DMS53 treated with DMSO at 0.1 percent for 48 hours (cell line): ENCODE measurements at regions not wholly inside any gene's neighbourhood (a gene's known extent, or its start where the extent isn't known, plus 50 kb on each side); places are given as distances from the start of the nearest gene placed in this dataset.
A peak's percentile ranks its signal among the peaks of the same experiment; 100 is the strongest.
"Not testable (repeated sequence)": the region's sequence is repeated elsewhere in the genome, so short reads cannot be mapped to it uniquely, and the experiment has no call there.

ENCODE experiments used
- DNase-seq: peaks from one replicate; lab custom pipeline; 2025; ENCODE audit not compliant: unreplicated experiment; lab: John Stamatoyannopoulos, UW

DNA sequence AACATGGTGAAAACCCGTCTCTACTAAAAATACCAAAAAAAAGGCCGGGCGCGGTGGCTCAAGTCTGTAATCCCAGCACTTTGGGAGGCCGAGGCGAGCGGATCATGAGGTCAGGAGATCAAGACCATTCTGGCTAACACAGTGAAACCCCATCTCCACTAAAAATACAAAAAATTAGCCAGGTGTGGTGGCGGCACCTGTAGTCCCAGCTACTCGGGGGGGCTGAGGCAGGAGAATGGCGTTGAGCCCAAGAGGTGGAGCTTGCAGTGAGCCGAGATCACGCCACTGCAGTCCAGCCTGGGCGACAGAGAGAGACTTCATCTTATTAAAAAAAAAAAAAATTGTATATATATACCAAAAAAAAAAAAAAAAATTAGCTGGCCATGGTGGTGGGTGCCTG lies 533.8 kb downstream of the DMRTA1 start:
- DNase-seq, result not testable (repeated sequence)

DNA sequence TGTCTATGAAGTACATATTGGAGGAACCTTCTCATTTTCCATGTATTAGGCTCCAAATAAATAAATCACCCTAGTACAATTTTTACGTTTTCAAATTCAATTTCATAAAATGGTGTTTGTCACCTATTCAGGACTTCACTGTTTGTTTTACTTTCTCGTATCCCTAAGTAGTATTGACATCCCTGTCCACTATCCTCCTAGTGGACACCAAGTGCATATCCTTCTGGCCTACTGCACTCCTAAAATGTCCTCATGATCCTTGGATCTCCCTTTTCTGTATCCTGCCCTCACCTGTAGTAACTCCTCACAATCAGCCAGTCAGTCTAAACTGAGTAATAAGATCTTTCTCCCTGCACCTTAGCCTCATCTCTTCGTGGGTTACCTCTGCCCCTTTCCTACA lies 539.9 kb downstream of the DMRTA1 start:
- DNase-seq, result no peak

DNA sequence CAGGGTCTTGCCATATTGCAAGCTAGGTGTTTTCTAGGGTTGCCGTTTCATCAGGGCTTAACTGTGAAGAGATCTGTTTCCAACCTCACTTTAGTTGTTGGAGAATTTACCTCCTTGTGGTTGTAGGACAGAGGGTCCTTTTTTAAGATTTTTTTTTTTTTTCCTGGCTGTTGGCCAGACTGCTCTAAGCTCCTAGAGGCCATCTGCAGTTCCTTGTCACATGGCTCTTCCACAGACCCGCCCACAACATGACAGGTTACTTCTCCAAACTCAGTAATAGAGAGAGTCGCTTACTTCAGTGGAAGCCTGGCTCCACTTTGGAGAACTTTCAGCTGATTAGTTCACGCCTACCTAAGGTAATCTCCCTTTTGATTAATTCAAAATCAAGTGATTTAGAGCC lies 543.7 kb downstream of the DMRTA1 start:
- DNase-seq, result no peak

DNA sequence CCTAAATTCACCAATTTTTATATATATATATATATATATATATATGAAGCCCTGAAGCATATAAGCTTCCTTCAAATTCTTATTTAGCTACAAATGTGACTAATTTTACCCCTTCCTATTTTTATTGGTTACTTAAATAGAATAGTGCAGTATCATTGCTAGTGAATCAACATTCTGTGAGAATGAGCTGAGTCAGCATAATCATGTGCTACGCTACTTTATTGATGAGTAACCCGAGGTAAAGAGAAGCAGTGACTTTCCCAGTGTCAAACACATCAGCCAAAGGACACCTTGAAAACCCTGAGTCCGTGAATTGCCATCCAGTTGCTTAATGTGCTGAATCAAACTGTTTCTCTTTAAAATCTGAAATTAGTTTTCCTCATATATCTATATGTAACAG lies 546.2 kb downstream of the DMRTA1 start:
- DNase-seq, result no peak

DNA sequence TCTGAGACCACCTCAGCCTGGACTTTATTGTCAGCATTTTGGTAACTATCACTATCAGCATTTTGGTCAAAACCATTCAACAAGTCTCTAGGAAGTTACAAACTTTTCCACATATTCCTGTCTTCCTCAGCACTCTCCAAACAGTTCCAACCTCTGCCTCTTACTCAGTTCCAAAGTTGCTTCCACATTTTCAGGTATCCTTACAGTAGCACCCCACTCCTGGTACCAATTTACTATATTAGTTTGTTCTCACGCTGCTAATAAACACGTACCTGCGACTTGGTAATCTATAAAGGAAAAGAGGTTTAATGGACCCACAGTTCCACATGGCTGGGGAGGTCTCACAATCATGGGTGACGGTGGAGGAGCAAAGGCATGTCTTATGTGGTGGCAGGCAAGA lies 551.3 kb downstream of the DMRTA1 start:
- DNase-seq, result no peak

DNA sequence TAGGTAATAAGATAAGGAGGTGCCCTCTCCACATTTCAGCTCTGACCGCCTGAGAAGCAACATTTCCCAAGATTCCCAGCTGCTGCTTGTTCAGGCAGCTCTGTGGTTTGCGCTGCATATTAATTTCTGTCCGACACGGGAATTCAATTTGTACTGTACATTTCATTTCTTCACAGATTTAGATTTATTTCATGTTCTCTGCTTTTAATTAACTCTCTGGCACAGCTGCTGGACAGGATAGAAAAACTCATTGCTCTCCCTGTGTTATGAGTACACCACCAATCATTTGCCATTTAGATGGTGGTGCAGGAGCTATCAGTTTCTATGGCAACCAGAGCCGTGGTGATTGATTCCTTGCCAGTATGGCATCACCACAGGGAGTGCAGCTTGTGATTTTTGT lies 558.5 kb downstream of the DMRTA1 start:
- DNase-seq, result no peak

DNA sequence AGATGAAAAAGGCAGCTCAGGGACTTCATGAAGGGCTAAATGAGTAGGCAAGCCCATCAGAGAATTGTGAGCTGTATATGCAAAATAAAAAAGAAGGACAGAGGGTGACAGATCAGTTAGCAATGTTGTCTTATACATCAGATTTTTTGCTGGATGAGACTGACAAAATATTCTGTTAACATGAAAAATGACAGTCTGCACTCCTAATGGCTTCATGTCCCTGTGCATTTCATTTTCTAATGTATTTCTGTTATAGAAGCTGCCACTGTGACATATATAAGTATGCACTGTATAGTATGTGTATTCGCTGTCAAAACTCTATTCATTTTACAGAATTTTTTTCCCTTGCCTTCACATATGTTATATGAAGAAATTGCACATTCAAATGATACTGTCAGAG lies 559.5 kb downstream of the DMRTA1 start:
- no peak for DNase-seq

DNA sequence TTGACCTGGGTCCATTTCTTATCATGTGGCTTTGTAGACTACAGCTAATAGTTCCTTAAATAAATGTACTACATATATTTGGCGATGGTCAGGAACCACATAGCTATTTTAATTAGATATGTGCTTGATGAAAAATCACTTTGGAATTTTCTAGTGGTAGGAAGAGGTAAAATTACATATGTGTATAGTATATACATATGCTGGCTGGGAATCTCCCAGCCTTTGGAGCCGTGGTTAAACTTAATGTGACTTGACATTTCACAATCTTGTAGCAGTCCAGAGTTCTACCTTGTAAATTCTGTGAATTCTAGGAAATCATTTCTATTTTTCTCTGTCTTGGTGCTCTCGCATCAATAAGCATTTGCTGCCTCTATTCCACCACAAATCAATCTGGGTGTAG lies 565.0 kb downstream of the DMRTA1 start:
- no peak for DNase-seq

DNA sequence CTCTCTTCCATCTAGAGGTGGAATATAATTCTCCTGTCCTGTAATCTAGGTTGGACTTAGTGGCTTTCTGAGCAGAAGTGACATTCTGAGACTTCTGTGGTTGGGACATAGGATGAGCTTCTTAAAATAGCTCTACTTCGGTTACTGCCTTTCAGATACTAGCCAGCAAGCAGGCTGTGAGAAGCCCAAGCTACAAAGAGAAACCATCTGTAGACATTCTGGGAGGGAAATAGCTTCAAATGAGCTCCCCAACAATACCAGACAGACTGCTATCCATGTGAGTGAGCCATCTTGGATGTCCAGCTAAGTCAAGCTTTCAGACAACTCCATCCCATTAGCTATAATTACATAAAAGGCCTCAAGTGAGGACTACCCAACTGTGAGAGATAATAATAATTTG lies 568.9 kb downstream of the DMRTA1 start:
- DNase-seq, result no peak

DNA sequence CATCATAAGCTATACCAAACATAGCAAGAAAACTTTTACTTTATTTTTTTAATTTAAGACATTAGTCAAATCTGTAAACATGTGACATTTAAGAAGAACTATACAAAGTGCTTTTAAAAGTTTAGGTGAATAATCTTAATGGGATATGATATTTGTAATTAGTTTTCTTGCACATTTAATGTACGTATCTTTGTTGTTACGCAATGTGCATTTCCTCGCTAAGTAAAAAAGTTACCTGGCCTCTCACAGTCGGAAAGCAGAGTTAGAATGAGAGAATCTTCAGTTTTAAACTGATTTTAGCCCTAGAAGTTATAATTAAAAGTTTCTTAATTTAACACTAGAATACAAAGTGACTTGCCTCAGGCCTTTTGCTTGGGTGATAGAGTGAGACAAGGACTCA lies 589.8 kb downstream of the DMRTA1 start:
- no peak for DNase-seq

DNA sequence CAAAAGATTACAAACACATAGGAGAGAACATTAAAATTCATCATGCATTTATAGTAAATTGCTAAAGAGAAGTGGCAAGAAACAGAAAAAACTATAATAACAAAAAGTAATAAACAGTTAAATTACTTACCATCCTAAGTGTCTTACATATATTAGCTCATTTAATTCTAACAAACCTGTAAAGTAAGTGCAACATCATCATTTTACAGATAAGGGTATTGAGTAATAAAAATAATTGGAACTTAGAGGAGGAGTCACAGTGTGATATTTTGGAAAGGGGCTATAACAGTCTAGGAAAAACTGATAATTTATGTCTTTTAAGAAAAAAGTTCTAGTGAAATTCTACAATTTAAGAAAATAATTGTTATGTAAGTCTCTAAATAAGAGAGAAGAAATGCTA lies 592.8 kb downstream of the DMRTA1 start:
- DNase-seq, result no peak

DNA sequence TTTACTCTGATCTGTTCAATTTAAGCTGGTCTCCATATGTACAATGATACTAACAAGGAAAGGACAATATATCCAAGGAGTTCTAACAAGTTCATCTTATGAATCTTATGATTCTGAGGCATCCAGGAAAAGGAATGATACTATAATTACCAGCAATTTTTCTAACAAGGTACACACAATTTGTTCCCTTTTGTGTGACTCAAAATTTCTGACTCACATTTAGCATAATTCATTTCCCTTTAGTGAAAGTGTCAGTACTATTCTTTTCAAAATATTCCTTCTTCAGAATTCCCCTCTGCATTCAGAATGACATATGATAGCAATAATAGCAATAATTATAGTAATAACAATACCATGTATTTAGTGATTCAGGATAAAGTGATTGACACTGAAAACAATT lies 594.8 kb downstream of the DMRTA1 start:
- no peak for DNase-seq

DNA sequence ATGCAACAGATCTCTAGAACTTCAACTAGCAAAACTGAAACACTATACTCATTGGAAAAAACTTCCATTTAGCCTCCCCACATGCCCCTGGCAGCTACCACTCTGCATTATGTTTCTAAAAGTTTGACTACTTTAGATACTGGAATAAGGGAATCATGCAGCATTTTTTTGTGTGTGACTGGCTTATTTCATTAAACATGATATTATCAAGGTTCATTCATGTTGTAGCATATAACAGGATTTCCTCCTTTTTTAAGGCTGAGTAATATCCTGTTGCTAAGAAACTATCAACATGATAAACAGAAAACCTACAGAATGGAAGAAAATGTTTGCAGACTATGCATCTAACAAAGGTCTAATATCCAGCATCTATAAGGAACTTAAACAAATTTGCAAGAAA lies 597.9 kb downstream of the DMRTA1 start:
- no peak for DNase-seq

DNA sequence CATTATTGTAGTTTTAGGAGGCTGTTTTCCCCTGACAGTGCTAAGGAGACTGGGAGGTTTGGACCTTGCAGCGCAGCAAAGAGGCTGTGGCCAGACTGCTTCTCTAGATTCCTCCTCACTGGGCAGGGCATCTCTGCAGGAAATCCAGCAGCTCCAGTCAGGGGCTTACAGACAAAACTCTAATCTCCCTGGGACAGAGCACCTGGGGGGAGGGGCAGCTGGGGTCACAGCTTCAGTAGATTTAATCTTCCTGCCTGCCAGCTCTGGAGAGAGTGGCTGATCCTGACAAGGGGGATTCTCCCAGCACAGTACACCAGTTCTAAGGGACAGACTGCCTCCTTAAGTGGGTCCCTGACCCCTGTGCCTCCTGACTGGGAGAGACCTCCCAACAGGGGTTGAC lies 599.4 kb downstream of the DMRTA1 start:
- DNase-seq, result not testable (repeated sequence)

DNA sequence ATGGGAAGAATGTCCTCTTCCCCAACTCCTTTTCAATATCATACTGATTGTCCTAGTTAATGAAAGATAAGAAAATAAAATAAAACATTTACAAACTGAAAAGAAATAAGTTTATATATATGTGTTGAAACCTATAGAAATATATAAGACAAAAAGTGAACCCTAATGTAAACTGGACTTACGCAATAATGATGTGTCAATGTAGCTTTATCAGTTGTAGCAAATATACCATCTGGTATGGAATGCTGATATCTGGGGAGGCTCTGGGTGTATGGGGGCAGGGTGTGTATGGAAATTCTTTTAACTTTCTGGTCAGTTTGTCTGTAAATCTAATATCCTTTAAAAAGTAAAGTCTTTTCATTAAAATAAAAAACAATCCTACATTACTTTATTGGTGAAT lies 603.9 kb downstream of the DMRTA1 start:
- DNase-seq, result no peak

DNA sequence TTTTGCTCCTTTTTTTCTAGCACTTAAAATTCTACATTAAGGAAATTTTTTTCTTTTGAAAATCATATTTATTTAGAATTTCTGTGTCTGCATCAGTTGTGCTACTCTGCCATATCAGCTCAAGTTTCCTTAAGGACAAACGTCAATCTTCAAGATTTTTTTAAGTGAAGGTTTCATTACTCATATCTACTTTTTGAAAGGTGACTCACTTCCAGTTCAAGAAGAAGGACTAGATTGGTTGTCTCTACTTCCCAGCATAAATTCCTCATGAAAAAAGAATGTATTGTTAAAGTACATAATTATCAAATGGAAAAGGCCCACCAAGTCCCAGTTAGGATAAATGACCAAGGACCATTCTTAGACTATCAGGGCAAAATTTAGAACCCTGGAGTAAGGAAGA lies 626.5 kb downstream of the DMRTA1 start:
- DNase-seq, result no peak

DNA sequence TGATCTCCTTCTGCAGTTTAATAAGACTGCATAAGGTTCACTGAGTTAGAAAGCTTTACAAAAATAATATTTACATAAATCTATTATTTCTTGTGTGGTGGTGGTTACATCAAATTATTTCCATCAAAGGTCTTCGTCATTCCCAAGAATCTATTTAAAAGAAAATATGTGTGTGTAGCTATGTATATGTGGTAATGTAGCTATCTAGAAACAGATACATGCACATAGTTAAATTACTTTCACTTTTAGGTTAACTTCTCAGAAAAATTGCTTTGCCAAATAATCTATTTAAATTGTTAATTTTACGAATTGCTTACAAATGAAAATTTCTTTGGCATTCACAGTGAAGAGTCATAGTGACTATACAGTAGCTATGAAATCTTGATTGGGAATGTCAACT lies 633.2 kb downstream of the DMRTA1 start:
- no peak for DNase-seq

DNA sequence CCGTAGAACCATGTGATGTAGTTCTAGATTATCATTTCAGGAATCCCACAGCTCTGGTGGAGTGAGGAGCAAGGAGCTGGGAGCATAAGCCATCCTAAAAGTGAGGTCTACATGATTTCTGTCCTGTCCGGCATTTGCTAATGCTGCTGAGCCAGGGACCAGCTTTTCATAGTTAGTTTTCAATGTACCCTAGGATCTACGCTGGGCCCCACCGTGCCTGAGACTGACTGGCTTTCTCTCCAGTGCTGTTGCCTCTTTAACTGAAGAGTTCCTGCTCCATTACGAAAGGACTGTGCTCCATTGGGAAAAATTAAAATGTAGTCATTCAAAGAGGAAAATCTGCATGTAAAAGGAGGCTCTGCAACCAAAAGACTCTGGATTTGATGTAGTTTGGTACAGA lies 634.8 kb downstream of the DMRTA1 start:
- DNase-seq, result no peak

DNA sequence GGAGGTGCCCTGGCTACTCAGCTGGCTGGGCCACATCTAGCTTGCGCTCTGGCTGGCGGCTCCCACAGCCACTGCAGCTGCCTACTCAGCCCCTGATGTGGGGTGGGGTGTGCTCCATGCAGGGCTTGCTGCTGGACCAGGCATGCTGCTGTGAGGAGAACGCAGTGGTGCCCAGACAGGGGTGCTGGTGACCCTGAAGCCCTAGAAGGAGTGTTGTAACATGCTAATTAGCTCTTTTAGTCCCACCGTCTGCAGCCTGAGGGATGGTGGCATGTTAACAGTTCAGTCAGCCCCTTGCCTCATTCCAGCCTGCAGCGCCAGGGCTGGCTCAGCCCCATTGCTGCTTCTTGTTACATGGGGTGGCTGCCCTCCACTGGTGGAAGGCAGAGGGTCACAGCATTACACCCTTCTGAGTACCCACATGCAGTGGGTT lies 642.3 kb downstream of the DMRTA1 start:
- DNase-seq, result no peak

DNA sequence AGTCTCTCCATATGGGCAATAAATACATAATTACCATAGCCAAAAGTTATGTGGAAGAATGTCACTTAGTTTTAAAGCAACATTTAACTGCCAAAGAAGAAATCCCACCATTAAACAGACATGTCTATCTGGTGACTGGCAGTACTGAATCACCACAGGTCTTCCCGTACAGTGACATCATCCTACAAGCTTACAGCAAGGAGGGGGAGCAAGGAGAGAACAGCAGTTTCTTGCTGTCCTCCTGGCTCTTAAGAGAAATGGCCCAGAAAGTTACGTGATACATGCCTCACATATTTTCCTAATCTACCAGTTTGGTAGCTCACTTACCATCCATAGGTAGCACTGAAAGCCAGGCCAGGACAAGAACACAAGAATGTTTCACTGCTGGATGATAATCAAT lies 671.0 kb downstream of the DMRTA1 start:
- no peak for DNase-seq

DNA sequence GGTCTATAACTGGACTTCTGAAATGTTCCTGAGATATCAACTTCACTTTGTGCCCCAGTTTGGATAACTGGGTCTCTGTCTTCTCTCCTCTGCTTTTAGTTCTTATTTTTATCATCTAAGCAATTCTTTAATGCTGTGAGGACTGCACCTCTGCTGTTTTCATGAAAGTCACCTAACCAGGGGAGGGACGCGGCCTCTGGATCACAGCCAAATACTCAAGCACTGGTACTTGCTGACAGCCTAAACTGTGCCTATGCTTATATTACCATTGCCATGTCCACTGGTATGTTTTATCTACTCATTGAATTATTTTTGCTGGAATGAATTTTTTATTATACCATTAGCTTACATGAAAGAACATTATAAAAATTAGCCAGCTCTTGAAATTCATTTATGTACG lies 674.0 kb downstream of the DMRTA1 start:
- DNase-seq, result no peak

DNA sequence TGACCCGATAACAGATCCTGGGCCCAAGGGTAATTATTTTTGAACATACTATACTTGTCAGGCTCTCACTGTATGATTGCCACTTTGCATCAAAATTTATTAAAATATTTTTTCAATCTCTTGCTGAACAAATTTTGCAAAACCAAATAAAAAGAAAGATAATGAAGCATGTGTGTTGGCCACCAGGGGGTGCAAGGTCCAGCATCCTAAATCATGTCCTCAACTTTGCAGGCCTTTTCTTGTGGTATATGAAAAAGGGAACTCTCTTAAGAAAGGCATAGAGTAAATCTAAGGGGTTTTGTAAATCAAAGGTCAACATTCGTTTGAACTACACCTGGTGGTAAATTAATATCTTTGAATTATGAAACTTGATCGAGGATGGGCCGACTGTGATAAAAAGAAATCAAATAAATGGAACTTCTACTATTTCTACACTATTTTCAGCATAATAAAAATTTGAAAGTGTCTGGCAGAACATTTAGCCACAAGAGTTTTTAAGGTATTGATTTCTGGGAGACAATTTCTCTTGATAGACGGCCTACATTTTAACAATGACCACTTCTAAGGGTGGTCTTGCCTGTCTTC lies 676.5 kb downstream of the DMRTA1 start:
- peak; percentile 20 for DNase-seq

DNA sequence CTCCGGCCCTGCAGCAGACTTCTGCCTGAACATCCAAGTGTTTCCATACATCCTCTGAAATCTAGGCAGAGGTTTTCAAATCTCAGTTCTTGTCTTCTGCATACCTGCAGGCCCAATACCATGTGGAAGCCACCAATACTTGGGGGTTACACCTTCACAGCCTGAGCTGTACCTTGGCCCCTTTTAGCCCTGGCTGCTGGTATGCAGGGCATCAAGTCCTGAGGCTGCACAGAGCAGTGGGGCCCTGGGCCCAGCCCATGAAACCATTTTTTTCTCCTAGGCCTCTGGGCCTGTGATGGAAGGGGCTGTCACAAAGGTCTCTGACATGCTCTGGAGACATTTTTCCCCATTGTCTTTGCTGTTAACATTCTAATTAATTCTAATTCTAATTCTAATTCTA lies 680.6 kb downstream of the ELAVL2 start:
- DNase-seq, result no peak

DNA sequence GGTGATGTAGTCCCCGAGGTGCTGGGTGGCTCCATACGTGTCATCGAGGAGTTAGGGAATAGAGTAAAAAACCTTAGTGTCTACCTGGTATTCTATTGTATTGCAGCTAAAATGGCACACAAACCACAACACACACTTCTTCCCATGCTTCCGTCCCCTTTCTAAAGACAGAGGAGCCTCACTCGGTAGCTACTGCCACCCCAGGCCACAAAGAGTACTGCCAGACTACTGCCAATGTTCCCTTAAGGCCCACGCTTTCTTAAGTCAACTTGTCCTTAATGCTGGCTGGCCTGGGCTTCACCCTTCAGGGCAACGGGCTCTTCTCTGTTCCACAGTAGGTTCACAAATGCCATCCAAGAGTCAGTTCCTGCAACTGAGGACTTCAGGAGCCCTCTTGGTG lies 673.0 kb downstream of the ELAVL2 start:
- no peak for DNase-seq
